ENCODE measurements at regions not wholly inside any gene's neighbourhood (a gene's known extent, or its start where the extent isn't known, plus 50 kb on each side); places are given as distances from the start of the nearest gene placed in this dataset.
"Not testable (repeated sequence)": the region's sequence is repeated elsewhere in the genome, so short reads cannot be mapped to it uniquely, and the experiment has no call there.

- DNase-seq = no peak
Observed at GRCh38 chrX:437661-438390, 51.1 kb upstream of the PPP2R3B start.

- no peak for DNase-seq
Observed at GRCh38 chrX:439241-439640, 52.5 kb upstream of the PPP2R3B start.

- no peak for DNase-seq
Observed at GRCh38 chrX:439719-440118, 53.0 kb upstream of the PPP2R3B start.

GRCh38 chrX:440636-441035, 53.9 kb upstream of the PPP2R3B start:
- DNase-seq = no peak

- peak in 1 of 3 donors; percentile 10 for DNase-seq
Observed at GRCh38 chrX:443536-444210, 57.0 kb upstream of the PPP2R3B start.

GRCh38 chrX:444305-444704, 57.6 kb upstream of the PPP2R3B start:
- no peak for DNase-seq

- DNase-seq = no peak
Observed at GRCh38 chrX:445727-446126, 59.0 kb upstream of the PPP2R3B start.

GRCh38 chrX:446245-446644, 59.5 kb upstream of the PPP2R3B start:
- DNase-seq = no peak

GRCh38 chrX:447052-447451, 60.3 kb upstream of the PPP2R3B start:
- no peak for DNase-seq

- not testable (repeated sequence) for DNase-seq
Observed at GRCh38 chrX:451750-452149, 65.0 kb upstream of the PPP2R3B start.

- no peak for DNase-seq
Observed at GRCh38 chrX:452598-452997, 65.9 kb upstream of the PPP2R3B start.

- DNase-seq = not testable (repeated sequence)
Observed at GRCh38 chrX:454514-454913, 67.8 kb upstream of the PPP2R3B start.

- no peak for DNase-seq
Observed at GRCh38 chrX:455199-455598, 68.5 kb upstream of the PPP2R3B start.

- DNase-seq = no peak
Observed at GRCh38 chrX:455673-456072, 69.0 kb upstream of the PPP2R3B start.

GRCh38 chrX:456146-456545, 69.4 kb upstream of the PPP2R3B start:
- DNase-seq = no peak

GRCh38 chrX:456551-457291, 70.0 kb upstream of the PPP2R3B start:
- no peak for DNase-seq

- DNase-seq = no peak
Observed at GRCh38 chrX:457292-457679, 70.6 kb upstream of the PPP2R3B start.

GRCh38 chrX:458631-459061, 71.9 kb upstream of the PPP2R3B start:
- no peak for DNase-seq

GRCh38 chrX:459611-460010, 72.9 kb upstream of the PPP2R3B start:
- no peak for DNase-seq

GRCh38 chrX:460116-460515, 73.4 kb upstream of the PPP2R3B start:
- no peak for DNase-seq

- DNase-seq = no peak
Observed at GRCh38 chrX:460823-461640, 74.3 kb upstream of the PPP2R3B start.

GRCh38 chrX:462853-463252, 76.1 kb upstream of the PPP2R3B start:
- no peak for DNase-seq

Measured in muscle of back (tissue), 3 donors.